Breast epithelium (tissue), 3 donors: ENCODE measurements at regions not wholly inside any gene's neighbourhood (a gene's known extent, or its start where the extent isn't known, plus 50 kb on each side); places are given as distances from the start of the nearest gene placed in this dataset.

Experiments
- POLR2A ChIP-seq: fragments of 450-650 bp; IDR thresholded peaks from one replicate; pipeline ENCODE4 v1.6.1; 2016; ENCODE audit warnings: antibody characterized with exemption, mild to moderate bottlenecking, moderate library complexity
- POLR2AphosphoS5 ChIP-seq, 3 donors: sonication (generic); formaldehyde crosslinking; IDR thresholded peaks; one replicate each; pipeline ENCODE4 v1.6.1; 2017; ENCODE audit warnings: antibody characterized with exemption in 3 of 3

- TF ChIP-seq POLR2AphosphoS5 (IDR thresholded peaks at IDR 0.05) (no peak), POLR2A (no peak)
Measured at GRCh38 chr10:112872728-112873127, 77.3 kb upstream of the TCF7L2 start.
